Left colon (tissue), 2 donors: ENCODE measurements at regions not wholly inside any gene's neighbourhood (a gene's known extent, or its start where the extent isn't known, plus 50 kb on each side); places are given as distances from the start of the nearest gene placed in this dataset.

Experiments used
- ATAC-seq: fragments of 200-7000 bp; cut with Tn5 transposase; one replicate; pipeline ENCODE4 v1.9.1; 2020; ENCODE audit warnings: mild to moderate bottlenecking, moderate library complexity
- DNase-seq, 2 donors: peaks; one replicate each; pipeline ENCODE4 v3.0.0-alpha.2; 2020
- intact Hi-C, 2 donors: fragments of 100-400 bp; cut with DNase I in 1 of 2; cut with micrococcal nuclease in 1 of 2; formaldehyde crosslinking; loops; one replicate each; pipeline versions ENCODE4 v1.11.2 to v1.14.0; 2022; cut with DNase I, micrococcal nuclease
- donor health status: DM: no; HTN: no; CAD: no.
- donor health status: DM: yes; HTN: yes; CAD: no.

DNA sequence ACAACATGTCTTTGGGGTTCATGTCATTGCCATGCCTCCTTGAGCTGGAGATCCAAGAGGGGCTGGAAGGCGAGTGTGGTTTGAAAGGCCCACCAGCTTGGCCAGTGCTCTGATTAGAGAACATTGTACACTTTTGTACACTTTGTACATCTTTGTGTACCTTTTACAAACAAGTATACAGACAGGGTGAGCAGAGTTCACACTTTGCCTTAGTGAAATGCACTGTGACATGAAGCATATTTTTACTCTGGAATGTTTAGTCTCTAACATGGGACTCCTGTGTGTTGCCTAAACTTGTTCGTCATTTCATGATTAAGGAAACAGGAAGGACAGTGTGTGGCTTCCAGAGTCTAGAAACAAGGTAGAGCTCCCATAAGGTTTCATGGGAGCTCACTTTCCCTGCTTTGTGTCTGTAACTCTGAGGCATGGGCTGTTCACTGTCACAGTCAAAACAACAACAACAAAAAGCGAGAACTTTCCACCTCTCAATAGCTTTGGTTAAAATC lies 225.8 kb upstream of the SOX4 start:
- ATAC-seq = no peak
- intact Hi-C loops = no loop called here
- no peak for DNase-seq

DNA sequence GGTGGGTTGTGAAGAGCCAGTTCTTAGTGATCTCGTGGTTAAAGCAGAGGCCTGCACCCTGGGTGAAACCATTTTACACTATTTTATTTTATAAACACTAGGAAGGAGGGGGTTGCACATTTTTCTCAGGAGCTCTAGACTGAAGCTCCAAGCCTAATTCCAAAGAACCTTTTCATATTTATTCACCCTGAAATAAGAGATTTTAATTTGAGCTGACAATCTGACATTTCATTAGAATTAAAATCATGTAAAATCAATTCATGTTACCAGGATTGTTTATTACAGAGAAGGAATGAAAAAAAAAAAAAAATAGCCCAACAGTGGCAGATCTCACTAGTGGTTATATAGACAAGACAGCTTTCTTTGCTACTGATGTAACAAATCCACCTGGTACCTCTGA lies 222.5 kb upstream of the SOX4 start:
- ATAC-seq = no peak
- intact Hi-C loops = no loop called here

DNA sequence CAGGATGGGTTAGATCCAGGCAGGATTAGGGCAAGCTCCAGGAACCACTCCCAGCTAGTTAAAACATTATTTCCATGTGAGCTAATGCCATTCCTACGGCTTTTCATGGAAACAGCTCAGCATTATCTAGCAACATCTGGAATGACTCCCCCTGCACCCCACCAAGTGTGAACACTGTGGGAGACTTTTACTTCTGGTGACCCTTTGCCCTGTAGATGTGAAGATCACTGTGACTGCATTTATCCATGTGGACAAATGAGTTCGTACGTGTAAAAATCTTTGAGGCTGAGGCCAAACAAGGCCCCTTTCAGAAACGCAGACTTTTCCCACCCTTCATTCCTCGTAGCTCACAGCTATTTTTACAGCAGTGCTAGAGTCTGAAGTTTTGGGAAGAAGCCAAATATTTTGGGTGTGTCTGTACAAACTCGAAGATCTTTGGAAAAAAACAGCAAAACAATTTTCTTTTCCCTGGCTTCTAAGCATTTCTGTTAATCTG lies 221.8 kb upstream of the SOX4 start:
- no peak for DNase-seq
- intact Hi-C loops = no loop called here
- peak; percentile 58 for ATAC-seq

More for the DNA sequence above, 222.5 kb upstream of the SOX4 start:
- DNase-seq = no peak

DNA sequence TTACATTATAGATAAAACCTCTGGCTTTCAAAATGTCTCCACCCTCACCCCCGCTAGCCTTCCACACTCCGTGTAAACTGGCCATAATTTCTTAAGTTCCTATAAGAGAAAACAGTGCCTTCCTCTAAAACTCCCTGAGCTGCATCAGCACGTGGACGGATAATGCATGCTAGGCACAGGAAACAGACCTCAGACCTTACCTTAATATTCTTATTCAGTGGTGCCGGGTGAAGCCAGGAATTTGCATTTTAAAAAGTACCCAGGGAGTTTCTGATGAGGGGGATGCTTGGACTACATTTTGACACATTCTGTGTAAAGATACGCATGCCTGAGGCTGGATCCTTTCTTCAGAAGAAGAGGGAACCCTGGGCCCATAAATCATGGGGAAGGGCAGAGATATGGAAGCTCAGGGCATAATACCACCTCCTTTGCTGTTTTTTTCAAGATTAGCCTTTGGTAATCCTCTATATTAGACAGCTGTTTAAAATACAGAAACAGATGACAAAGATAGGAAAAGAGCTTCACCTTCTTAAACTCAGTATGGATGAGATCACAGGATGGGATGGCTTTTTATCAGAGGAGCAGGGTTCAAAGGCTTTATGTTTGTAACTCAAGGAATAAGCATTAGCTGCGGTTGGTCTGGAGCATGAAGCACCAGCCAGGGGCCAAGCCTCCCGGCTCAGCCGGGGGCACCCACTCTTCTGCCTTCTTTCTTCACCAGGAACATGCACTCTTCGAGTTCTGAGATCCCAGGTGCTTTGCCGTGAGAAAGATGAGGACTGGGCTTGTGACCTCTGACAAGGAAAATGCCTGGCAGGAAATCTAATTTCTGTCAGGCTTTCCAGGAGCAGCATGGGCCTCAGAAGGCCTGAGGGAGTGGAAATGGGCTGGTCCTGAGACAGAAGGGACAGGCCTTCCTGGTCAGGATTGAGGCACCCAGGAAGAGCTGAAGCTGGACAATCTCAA lies 218.1 kb upstream of the SOX4 start:
- DNase-seq = no peak
- ATAC-seq = no peak
- intact Hi-C loops = no loop called here

DNA sequence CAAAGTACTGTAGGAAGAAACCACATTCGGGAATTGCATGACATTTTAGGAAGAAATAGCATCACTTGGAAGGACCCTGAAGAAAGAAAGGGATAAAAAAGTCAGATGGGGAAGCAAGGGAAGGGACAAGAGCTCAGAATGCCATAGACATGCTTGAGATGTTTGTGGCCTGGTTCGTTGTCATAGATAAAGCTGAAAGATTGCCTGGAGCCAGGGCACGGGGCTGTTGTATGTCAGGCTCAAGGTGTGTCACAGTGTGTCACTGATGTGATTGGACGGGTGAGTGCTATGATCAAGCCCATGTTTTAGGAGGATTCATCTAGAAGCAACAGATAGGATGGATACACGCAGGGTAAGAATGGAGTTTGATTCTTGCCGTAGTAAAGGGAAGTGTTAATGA lies 216.2 kb upstream of the SOX4 start:
- no peak for ATAC-seq
- intact Hi-C loops = no loop called here
- DNase-seq = no peak

DNA sequence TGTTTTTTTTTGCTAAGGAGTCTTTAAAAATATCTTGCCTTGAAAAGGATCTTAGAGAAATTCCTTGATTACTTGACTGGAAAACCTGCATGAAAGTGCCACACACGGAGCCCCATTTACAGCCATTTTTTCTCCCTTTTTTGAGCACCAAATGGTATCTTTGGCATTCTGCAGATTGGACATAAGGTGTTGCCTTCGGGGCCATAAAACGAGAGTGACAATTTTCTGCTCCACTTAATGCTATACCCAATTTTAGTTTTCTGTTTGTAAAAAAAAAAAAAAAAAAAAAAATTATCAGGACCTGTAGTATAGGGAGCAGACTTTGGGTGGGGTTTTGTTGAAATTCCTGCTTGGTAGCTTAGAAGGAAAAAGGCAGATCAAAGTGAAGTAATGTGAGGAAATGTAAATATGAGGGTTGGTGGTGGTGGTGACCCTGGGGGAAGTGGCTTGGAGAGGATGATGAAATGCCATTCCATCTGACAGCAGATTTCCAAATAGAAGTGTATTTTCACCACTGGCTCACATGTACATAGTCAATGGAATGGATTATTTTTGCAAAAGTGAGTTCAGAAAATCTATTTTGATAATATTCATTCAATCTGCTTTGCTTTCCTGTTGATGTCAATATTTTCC lies 212.1 kb upstream of the SOX4 start:
- ATAC-seq = peak; percentile 42
- intact Hi-C loops = no loop called here

DNA sequence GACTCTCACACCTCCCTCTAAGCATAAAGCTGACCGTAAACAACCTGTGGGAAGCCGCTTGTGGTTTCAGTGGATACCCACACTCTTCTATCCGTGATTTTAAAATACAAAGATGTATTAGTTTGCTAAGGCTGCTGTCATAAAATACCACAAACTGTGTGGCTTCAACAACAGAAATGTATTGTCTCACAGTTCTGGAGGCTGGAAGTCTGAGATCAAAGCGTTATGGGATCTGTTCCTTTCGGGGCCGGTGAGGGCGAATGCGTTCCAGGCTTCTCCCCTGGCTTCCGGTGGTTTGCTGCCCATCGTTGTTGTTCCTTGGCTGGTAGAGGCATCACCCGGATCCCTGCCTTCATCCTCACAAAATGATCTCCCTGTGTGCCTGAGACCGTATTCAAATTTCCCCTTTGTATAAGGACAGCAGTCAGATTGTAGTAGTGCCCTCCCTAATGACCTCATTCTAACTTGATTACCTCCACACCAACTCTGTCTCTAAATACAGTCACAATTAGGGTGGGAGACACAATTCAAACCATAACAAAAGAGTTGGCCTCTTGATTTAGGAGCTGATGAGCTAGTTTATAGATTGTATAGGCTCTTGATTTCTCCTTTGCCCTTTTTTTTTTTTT lies 210.6 kb upstream of the SOX4 start:
- ATAC-seq (no peak), DNase-seq (no peak)
- intact Hi-C loops = no loop called here

More for the DNA sequence above, 212.1 kb upstream of the SOX4 start:
- DNase-seq = no peak

DNA sequence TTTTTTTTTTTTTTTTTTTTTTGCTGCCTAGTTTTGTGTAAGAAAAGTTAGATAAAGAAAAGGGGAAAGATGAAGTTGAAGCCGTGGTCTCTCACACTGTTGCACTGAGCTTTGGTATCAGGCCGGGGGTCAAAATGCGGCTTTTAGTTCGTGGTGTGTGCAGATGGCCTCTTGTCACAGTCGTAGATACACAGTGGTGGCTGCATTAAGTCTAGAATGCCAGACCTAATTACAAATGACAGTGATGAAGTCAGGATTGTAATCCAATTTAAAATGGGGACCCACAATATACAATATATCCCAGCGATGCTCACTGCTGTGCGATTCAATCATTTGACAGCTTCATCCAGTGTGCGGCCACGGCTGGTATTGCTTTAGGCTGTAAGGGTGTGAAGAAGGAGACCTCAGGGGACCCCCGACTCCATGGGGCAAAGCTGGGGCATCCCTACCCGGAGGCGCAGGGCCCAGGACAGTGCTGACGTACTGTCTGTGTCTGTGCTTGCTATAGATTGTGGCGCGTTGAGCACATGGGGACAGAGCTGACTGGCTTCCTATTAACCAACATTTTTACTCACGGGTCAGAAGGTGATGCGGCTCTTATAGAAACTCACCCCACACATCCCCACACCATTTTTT lies 210.0 kb upstream of the SOX4 start:
- DNase-seq (no peak), ATAC-seq (no peak)
- intact Hi-C loops = no loop called here

DNA sequence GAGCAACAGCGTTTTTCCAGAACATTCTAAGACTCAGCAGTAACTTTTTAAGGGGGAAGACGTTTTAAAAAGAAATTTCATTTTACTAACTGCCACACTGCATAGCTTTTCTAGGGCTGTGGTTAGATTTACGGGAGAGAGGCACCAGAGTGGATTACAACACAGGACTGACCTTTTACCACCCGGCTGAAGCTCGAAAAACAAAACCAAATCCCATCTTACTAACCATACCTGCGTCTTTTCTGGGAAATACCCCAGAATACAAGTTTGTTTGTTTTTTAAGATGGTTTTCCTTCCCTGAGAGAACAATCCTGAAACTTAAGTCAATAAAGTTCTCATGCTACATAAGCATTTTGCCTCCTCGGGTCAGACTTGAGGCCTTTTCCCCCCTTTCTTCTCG lies 209.3 kb upstream of the SOX4 start:
- intact Hi-C loops = no loop called here

DNA sequence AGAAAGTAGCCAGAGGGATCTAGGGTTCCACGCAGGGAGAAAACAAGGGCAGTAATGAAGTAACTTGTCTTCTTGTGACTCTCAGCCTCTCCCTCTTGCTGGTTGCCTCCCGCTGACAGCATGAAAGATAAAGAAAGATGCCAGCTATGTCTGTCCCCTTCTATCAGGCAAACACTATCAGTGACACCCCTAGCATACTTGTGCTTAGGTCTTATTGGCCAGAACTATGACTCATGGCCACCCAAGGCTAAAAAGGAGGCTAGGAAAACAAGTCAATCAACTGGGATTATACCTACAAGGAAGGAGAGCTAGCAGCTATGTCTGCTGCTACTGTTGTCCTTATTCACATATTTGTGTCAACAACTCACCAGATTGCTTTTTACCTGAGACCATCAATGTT lies 206.8 kb upstream of the SOX4 start:
- intact Hi-C loops = no loop called here
- no peak for ATAC-seq
- no peak for DNase-seq

More for the DNA sequence above, 209.3 kb upstream of the SOX4 start:
- ATAC-seq (no peak), DNase-seq (no peak)

DNA sequence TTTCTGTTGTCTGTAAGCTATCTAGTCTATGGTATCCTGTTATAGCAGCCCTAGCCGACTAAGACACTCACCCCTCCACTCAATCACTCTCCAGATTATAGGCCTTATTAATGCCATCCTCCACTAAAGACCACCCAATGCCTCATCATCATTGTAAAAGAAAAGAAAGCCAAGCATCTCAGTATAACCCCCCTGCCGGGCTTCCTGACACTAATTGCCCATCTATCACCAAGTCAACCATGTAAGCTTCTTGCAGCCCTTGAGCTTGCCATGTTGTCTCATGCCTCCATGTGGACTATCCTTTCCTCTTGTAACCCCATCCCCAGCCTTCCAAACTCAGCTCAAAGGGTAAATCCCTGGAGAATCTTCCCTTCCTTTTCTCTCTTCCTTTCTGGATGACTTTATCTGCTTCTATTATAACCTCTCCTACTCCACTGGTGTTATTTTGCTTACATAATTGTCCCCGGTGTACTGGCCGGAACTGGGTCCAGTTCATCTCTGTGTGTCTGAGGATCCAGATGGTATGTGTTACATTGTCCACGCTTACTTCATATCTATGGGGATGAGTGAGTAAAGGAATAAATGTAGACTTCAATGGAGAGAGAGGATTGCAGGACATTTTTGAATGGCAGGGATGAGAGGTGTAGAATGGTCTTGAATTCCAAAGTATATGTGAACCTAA lies 202.9 kb upstream of the SOX4 start:
- intact Hi-C loops = no loop called here
- ATAC-seq = no peak
- DNase-seq = no peak

DNA sequence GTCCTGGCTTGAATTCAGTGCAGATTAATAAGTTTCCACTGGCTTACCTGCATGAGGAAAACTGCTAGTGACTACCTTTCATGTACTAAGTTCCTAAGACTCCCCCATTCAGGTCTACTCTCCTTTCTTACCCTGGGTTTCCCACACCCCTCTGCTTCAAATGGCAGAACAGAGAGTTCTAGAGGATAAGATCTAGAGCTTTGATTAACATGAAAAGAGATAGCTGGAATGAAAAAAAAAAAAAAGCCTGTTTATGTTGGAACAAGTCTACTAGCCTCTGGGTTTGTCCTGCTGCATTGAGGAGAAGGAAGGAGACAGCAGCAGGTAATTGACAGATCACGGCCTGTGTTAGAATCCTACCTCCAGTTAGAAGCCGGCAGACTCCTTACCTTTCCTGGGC lies 201.4 kb upstream of the SOX4 start:
- ATAC-seq = no peak
- DNase-seq = no peak
- intact Hi-C loops = no loop called here

DNA sequence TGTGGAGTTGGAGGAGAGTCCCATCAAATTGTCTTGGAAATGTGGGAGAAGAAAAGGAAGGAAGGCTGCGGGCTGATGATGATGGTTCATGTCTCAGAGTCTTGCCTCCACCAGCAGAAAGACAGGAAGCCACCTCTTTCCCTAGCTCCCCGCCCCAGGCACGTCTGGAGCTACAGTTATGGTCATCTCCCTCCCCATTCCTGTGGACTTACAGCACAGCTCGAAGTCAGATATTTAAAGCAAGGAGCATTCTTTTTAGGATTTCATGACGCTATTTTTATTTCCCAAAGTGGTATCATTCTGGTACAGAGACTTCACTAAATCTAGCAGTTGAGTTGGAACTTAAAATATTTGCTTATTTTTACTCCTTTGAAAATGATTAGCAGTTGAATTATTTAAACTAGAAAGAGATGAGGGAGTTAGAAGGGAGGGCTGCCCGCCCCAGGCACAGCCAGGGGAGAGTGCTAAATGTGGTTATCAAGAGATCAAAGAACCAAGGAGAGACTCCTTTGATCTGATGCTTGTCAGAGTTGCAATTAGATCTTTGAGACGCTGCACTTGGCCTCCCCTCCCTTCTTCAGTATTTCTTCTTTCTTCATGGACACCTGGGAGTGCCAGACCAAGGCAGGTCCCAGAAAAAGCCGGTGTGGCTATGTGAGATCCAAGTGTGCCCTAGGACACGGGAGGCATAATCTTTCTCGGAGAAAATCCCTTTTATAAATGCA lies 199.9 kb upstream of the SOX4 start:
- ATAC-seq (no peak), DNase-seq (no peak)
- intact Hi-C loops = no loop called here

DNA sequence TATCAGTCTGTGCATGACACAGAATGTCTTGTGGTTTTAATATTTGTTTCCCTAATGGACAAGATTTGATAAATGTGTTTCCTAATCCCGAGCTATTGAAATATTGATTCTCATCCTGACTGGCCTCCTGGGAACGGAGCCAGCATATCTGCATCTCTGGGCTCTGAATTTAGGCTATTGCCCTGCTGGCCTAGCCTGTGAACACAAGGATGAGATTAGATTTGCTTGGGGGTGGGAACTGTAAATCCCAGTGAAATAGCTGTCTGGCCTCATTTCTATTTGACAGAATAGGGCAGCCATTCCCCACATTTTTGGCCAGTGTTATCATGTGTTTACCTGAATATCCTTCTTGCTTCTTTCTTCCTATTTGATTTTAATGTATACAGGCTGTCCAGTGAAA lies 198.4 kb upstream of the SOX4 start:
- DNase-seq = no peak
- ATAC-seq = no peak
- intact Hi-C loops = no loop called here

DNA sequence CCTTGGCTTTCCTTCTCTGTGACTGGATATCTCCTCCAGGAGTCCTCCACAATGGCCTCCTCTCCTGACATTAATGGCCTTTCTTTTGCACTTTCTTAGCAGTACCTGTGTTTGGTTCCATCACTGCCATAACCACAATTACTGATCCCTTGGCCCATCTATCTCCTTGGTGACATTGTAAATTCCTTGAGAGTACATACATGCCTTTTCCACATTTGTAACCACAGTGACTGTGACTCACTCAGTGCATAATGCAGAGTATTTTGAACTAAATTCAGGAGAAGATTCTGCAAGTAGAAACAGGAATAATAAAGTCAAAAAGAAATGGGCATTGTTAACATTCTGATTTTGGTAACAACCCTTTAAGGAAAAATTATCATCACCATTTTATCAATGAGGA lies 197.2 kb upstream of the SOX4 start:
- DNase-seq (no peak), ATAC-seq (no peak)
- intact Hi-C loops = no loop called here

DNA sequence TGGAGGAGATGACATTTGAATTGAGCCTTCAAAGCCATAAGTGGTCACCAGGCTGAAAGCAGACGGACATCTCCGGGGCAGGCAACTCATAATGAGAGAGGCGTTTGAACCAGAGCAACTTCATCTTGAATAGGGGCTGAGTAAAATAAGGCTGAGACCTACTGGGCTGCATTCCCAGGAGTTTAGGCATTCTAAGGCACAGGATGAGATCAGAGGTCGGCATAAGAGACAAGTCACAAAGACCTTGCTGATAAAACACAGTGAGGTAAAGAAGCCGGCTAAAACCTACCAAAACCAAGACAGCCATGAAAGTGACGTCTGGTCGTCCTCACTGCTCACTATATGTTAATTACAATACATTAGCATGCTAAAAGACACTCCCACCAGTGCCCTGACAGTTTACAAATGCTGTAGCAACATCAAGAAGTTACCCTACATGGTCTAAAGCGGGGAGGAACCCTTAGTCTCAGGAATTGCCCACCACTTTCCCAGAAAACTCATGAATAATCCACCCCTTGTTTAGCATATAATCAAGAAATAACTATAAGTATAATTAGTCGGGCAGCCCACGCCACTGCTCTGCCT lies 194.7 kb upstream of the SOX4 start:
- ATAC-seq = no peak
- no peak for DNase-seq
- intact Hi-C loops = no loop called here

DNA sequence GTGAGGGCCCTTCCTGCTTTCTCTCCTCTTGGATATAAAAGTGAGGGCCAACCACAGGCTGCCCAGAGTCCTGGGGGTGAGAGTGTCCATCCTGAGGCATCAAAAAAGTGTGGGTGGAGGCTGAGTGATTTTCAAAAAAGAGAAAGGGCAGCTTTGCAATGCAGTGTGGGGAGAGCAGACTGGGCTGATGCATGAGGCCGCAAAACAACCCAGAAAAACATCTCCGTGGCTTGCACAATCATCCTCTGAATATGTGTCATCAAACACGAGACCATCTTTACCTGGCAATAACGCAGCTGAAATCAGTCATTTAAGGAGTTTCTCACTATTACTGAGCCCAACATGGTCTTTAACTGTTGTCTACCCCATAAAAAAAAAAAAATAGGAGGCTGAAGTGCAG lies 191.2 kb upstream of the SOX4 start:
- ATAC-seq = no peak
- intact Hi-C loops = no loop called here
- no peak for DNase-seq

DNA sequence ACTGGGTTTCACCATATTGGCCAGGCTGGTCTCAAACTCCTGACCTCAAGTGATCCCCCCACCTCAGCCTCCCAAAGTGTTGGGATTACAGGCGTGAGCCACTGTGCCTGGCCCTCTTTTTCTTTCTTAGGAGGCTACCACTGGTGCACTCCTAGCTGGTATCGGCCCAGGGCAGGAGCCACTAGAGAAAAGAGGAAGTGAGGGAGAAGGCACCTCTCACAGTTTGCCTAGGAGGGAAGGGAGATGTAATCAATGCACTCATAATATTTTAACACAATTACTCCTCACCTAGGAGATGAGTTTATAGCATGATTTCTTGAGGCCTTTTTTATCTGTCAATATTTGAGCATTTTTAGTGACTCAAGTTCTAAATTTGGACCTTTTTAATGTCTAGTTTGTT lies 189.0 kb upstream of the SOX4 start:
- ATAC-seq (no peak), DNase-seq (no peak)
- intact Hi-C loops = no loop called here
